T-helper 17 cell (primary cell): ENCODE measurements at regions not wholly inside any gene's neighbourhood (a gene's known extent, or its start where the extent isn't known, plus 50 kb on each side); places are given as distances from the start of the nearest gene placed in this dataset.

ENCODE experiments used
- ATAC-seq: fragments of 150-1000 bp; cut with Tn5 transposase; 2 replicates; pipeline ENCODE4 v1.10.0; 2021; ENCODE audit warnings: mild to moderate bottlenecking, moderate library complexity
- DNase-seq, 3 donors: peaks; one replicate each; pipeline versions ENCODE4 v3.0.0 to v3.0.0-alpha.2; 2020 to 2021
- H3K9me3 ChIP-seq: one replicate; pipeline ENCODE4 v1.7.0; 2013; ENCODE audit warnings: low read length, mild to moderate bottlenecking; ENCODE audit not compliant: control insufficient read depth, poor library complexity, severe bottlenecking
- H3K27ac Mint-ChIP-seq: one replicate; pipeline ENCODE4 v1.8.0; 2022; ENCODE audit warnings: mild to moderate bottlenecking, moderate library complexity, mixed read lengths
- H3K27me3 Mint-ChIP-seq: one replicate; pipeline ENCODE4 v1.8.0; 2022; ENCODE audit warnings: mixed read lengths
- H3K36me3 Mint-ChIP-seq: one replicate; pipeline ENCODE4 v1.8.0; 2022; ENCODE audit warnings: low read depth, mixed read lengths
- H3K4me1 Mint-ChIP-seq: one replicate; pipeline ENCODE4 v1.8.0; 2022; ENCODE audit warnings: mild to moderate bottlenecking, mixed read lengths
- H3K4me3 Mint-ChIP-seq: one replicate; pipeline ENCODE4 v1.8.0; 2022; ENCODE audit warnings: mild to moderate bottlenecking, moderate library complexity, mixed read lengths

DNA sequence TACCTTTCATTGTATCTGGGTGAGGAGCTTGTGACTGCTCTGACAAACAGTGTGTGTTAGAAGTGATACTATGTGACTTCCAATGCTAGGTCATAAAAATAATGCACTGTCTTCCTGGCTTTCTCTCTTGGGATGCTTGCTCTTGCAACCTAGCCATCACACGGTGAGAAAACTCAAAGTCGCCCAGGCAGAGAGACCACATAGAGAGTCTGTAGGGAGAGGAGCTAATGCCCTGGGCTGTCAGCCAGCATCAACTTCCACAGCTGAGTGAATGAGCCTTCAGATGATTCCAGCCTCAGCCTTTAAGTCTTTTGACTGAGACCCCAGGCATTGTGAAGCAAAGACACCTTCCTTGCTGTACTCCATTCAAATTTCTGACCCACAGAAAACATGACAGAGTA lies 220.6 kb upstream of the SGO1 start:
- no peaks in the 10 kb centered on the region for H3K4me1 Mint-ChIP-seq
- no peak for ATAC-seq

GRCh38 chr3:20405744-20406143 lies 219.7 kb upstream of the SGO1 start:
- Mint-ChIP-seq H3K27me3 (no peaks in the 10 kb centered on the region), H3K36me3 (no peaks in the 10 kb centered on the region), H3K4me1 (no peaks in the 10 kb centered on the region), H3K4me3 (no peak overlapping the region), H3K27ac (no peak overlapping the region)
- DNase-seq (no peak), ATAC-seq (no peak)
- H3K9me3 ChIP-seq: no peaks in the 10 kb centered on the region

More for the DNA sequence above, 220.6 kb upstream of the SGO1 start:
- Mint-ChIP-seq H3K36me3 (no peaks in the 10 kb centered on the region), H3K4me3 (no peak overlapping the region), H3K27me3 (no peaks in the 10 kb centered on the region), H3K27ac (no peak overlapping the region)
- no peak for DNase-seq
- H3K9me3 ChIP-seq: no peaks in the 10 kb centered on the region

- Mint-ChIP-seq H3K4me1 (no peaks in the 10 kb centered on the region), H3K27ac (no peak overlapping the region), H3K4me3 (no peak overlapping the region), H3K36me3 (no peaks in the 10 kb centered on the region), H3K27me3 (no peaks in the 10 kb centered on the region)
- no peak for ATAC-seq
- DNase-seq: no peak
- H3K9me3 ChIP-seq: no peaks in the 10 kb centered on the region
Measured at GRCh38 chr3:20405231-20405630, 219.2 kb upstream of the SGO1 start.

DNA sequence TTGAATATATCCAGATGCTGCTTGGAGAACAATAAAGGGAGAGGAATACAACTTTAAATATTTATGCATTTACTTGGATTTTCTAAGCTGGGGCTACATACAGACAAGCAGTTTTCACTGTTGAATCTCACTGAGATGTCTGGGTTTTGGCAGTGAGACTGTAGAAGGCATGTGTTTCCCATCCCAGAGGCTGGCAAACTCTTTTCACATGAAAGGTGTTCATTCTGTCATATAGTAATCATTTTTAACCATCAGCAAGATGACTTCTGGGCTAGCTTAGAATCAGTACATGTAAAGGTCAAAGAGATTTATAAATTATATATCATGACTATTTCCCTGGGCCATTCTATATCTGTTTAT lies 218.7 kb upstream of the SGO1 start:
- H3K36me3 Mint-ChIP-seq: no peaks in the 10 kb centered on the region
- no peaks in the 10 kb centered on the region for H3K9me3 ChIP-seq
- H3K27me3 Mint-ChIP-seq: no peaks in the 10 kb centered on the region
- no peaks in the 10 kb centered on the region for H3K4me1 Mint-ChIP-seq
- DNase-seq (no peak), ATAC-seq (no peak)
- no peak overlapping the region for H3K27ac Mint-ChIP-seq
- no peak overlapping the region for H3K4me3 Mint-ChIP-seq

- Mint-ChIP-seq H3K36me3 (no peaks in the 10 kb centered on the region), H3K27ac (no peak overlapping the region), H3K4me3 (no peak overlapping the region), H3K4me1 (no peaks in the 10 kb centered on the region), H3K27me3 (no peaks in the 10 kb centered on the region)
- H3K9me3 ChIP-seq: no peaks in the 10 kb centered on the region
- DNase-seq: no peak
- ATAC-seq: no peak
Measured at GRCh38 chr3:20403986-20404740, 218.2 kb upstream of the SGO1 start.

- no peak for ATAC-seq
- DNase-seq: no peak
- H3K9me3 ChIP-seq: no peaks in the 10 kb centered on the region
- Mint-ChIP-seq H3K36me3 (no peaks in the 10 kb centered on the region), H3K27ac (no peak overlapping the region), H3K4me1 (no peaks in the 10 kb centered on the region), H3K4me3 (no peak overlapping the region), H3K27me3 (no peaks in the 10 kb centered on the region)
Measured at GRCh38 chr3:20401253-20401652, 215.2 kb upstream of the SGO1 start.

GRCh38 chr3:20400686-20401085 lies 214.7 kb upstream of the SGO1 start:
- DNase-seq (no peak), ATAC-seq (no peak)
- no peak overlapping the region for H3K4me3 Mint-ChIP-seq
- no peaks in the 10 kb centered on the region for H3K4me1 Mint-ChIP-seq
- no peaks in the 10 kb centered on the region for H3K36me3 Mint-ChIP-seq
- H3K27me3 Mint-ChIP-seq: no peaks in the 10 kb centered on the region
- no peaks in the 10 kb centered on the region for H3K9me3 ChIP-seq
- no peak overlapping the region for H3K27ac Mint-ChIP-seq

GRCh38 chr3:20400281-20400680 lies 214.3 kb upstream of the SGO1 start:
- no peak overlapping the region for H3K27ac Mint-ChIP-seq
- H3K9me3 ChIP-seq: no peaks in the 10 kb centered on the region
- H3K36me3 Mint-ChIP-seq: no peaks in the 10 kb centered on the region
- DNase-seq: no peak
- H3K27me3 Mint-ChIP-seq: no peaks in the 10 kb centered on the region
- H3K4me3 Mint-ChIP-seq: no peak overlapping the region
- no peak for ATAC-seq
- H3K4me1 Mint-ChIP-seq: no peaks in the 10 kb centered on the region

- Mint-ChIP-seq H3K4me1 (no peaks in the 10 kb centered on the region), H3K4me3 (no peak overlapping the region), H3K27me3 (no peaks in the 10 kb centered on the region), H3K36me3 (no peaks in the 10 kb centered on the region), H3K27ac (no peak overlapping the region)
- ATAC-seq (no peak), DNase-seq (no peak)
- H3K9me3 ChIP-seq: no peaks in the 10 kb centered on the region
Measured at GRCh38 chr3:20396335-20396734, 210.3 kb upstream of the SGO1 start.

- H3K27me3 Mint-ChIP-seq: no peaks in the 10 kb centered on the region
- no peak overlapping the region for H3K4me3 Mint-ChIP-seq
- ATAC-seq (no peak), DNase-seq (no peak)
- no peaks in the 10 kb centered on the region for H3K36me3 Mint-ChIP-seq
- no peaks in the 10 kb centered on the region for H3K4me1 Mint-ChIP-seq
- no peaks in the 10 kb centered on the region for H3K9me3 ChIP-seq
- H3K27ac Mint-ChIP-seq: no peak overlapping the region
Measured at GRCh38 chr3:20395692-20396091, 209.7 kb upstream of the SGO1 start.

DNA sequence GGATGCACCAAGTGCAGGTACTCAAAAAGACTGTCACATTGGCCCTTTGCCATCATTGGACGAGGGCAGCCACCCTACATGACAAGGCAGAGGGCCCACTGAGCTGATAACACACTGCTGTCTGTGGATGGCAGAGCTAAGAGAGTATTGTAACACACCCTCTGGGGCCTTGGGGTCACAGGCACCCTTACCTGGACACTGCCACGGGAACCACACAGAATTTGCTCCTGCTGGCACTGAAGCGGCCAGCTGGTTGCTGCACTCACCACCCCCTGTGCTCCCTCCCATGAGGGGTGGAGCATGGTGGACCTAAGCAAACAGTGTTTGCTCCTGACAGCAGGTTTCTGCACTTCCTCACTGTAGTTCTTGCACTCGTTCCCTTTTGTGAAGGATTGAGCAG lies 208.2 kb upstream of the SGO1 start:
- Mint-ChIP-seq H3K4me1 (no peaks in the 10 kb centered on the region), H3K27me3 (no peaks in the 10 kb centered on the region), H3K27ac (no peak overlapping the region), H3K4me3 (no peak overlapping the region), H3K36me3 (no peaks in the 10 kb centered on the region)
- no peaks in the 10 kb centered on the region for H3K9me3 ChIP-seq
- no peak for ATAC-seq
- DNase-seq: no peak

DNA sequence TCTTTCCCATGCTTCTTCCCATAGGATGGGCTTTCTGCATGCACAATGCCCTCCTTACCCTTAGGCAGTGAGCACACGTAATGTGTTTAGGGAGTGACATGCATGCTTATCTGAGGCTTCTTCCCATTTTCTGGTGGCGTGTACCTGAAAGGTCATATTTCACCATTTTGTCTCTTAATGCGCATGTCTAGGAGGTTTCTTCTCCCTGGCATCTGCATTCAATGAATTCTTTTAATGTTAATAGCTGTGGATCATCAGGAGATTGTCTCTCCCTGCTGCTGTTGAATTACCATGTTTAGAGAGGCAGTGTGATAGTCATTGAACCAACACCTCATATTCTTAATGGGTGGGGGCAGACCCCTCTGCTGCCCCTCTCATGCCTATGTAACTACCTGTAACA lies 205.6 kb upstream of the SGO1 start:
- Mint-ChIP-seq H3K4me3 (no peak overlapping the region), H3K4me1 (no peaks in the 10 kb centered on the region), H3K36me3 (no peaks in the 10 kb centered on the region), H3K27me3 (no peaks in the 10 kb centered on the region), H3K27ac (no peak overlapping the region)
- no peak for ATAC-seq
- no peak for DNase-seq
- no peaks in the 10 kb centered on the region for H3K9me3 ChIP-seq

- H3K27me3 Mint-ChIP-seq: no peaks in the 10 kb centered on the region
- DNase-seq: no peak
- no peak overlapping the region for H3K4me3 Mint-ChIP-seq
- H3K9me3 ChIP-seq: no peaks in the 10 kb centered on the region
- ATAC-seq: no peak
- no peak overlapping the region for H3K27ac Mint-ChIP-seq
- no peaks in the 10 kb centered on the region for H3K36me3 Mint-ChIP-seq
- no peaks in the 10 kb centered on the region for H3K4me1 Mint-ChIP-seq
Measured at GRCh38 chr3:20388971-20389370, 203.0 kb upstream of the SGO1 start.

DNA sequence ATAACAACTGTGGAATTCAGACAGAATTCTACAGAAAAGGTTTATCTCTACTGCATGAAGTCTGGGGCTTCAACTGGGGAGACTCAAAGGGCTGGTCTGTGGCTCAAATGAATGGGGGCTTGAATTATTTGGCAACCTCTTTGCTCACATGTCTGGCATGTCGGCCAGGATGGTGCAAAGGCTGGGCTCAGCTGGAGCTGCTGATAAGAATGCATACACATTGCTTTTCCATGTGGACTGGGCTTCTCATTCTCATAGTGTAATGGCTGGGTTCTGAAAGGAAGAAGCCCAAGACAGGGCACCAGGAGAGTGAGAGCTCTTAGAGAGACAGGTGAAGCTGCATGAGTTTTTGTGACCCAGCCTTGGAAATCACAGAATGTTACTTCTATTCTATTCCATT lies 194.3 kb upstream of the SGO1 start:
- H3K36me3 Mint-ChIP-seq: no peaks in the 10 kb centered on the region

More for the DNA sequence above, 194.3 kb upstream of the SGO1 start:
- H3K27ac Mint-ChIP-seq: no peak overlapping the region
- DNase-seq (no peak), ATAC-seq (no peak)
- H3K4me1 Mint-ChIP-seq: peaks cover 2% of the 10 kb centered on the region
- H3K9me3 ChIP-seq: no peaks in the 10 kb centered on the region
- H3K27me3 Mint-ChIP-seq: no peaks in the 10 kb centered on the region
- no peak overlapping the region for H3K4me3 Mint-ChIP-seq
